A549 (cell line): ENCODE measurements at regions not wholly inside any gene's neighbourhood (a gene's known extent, or its start where the extent isn't known, plus 50 kb on each side); places are given as distances from the start of the nearest gene placed in this dataset.

Experiments
- ATAC-seq, 2 experiments: fragments of 200-7000 bp in 1 of 2; fragments of >200 bp in 1 of 2; cut with Nextera tagmentation in 1 of 2; cut with Tn5 transposase in 1 of 2; 3 replicates each; pipeline versions ENCODE4 v1.8.0 to v1.9.1; 2018 to 2020; ENCODE audit warnings: mild to moderate bottlenecking in 1 of 2, moderate library complexity in 1 of 2
- CTCF ChIA-PET: fragments of 300-600 bp; sonication (Branson Sonifier 250); formaldehyde crosslinking; extraction: SDS; loops from one replicate; lab custom pipeline; 2021; ENCODE audit warnings: antibody characterized with exemption, inconsistent platforms; lab: Yijun Ruan, JAX
- POLR2A ChIA-PET: fragments of 350-600 bp; formaldehyde crosslinking; extraction: SDS; loops from one replicate; lab custom pipeline; 2021; ENCODE audit warnings: antibody characterized with exemption, inconsistent platforms; lab: Yijun Ruan, JAX
- DNase-seq, 2 experiments: peaks; one replicate each; pipeline versions ENCODE4 v3.0.0 to v3.0.0-alpha.2; 2011 to 2016; ENCODE audit warnings: low read depth in 1 of 2, low spot score in 1 of 2
- FAIRE-seq: peaks from 2 replicates; lab custom pipeline; 2011; peaks lifted over from hg19 to GRCh38; lab: Jason Lieb, UNC
- H3K27ac ChIP-seq, 2 experiments: fragments of >200 bp; sonication (Bioruptor Twin); formaldehyde crosslinking; 3 replicates each; pipeline ENCODE4 v1.5.1; 2016 to 2017
- H3K4me1 ChIP-seq: fragments of >200 bp; sonication (Bioruptor Twin); formaldehyde crosslinking; 3 replicates; pipeline ENCODE4 v1.6.1; 2016
- H3K4me2 ChIP-seq: fragments of >200 bp; sonication (Bioruptor Twin); formaldehyde crosslinking; 3 replicates; pipeline ENCODE4 v1.6.1; 2016
- H3K4me3 ChIP-seq: fragments of >200 bp; sonication (Bioruptor Twin); formaldehyde crosslinking; 3 replicates; pipeline ENCODE4 v1.5.1; 2016
- H3K9me3 ChIP-seq: fragments of >200 bp; sonication (Bioruptor Twin); formaldehyde crosslinking; 3 replicates; pipeline ENCODE4 v1.6.1; 2016
- BCL3 ChIP-seq: fragments of >200 bp; sonication (Bioruptor Twin); formaldehyde crosslinking; IDR thresholded peaks from 3 replicates; pipeline ENCODE4 v1.6.1; 2016
- BHLHE40 ChIP-seq: IDR thresholded peaks from 2 replicates; pipeline ENCODE4 v1.6.1; 2012; ENCODE audit warnings: low read depth, low read length, inconsistent platforms
- CBX8 ChIP-seq: fragments of 200-600 bp; sonication (generic); IDR thresholded peaks from 2 replicates; pipeline ENCODE4 v1.6.1; 2016
- CHD4 ChIP-seq: fragments of 200-600 bp; sonication (generic); IDR thresholded peaks from 2 replicates; pipeline ENCODE4 v1.6.1; 2016; ENCODE audit warnings: antibody characterized with exemption, mild to moderate bottlenecking, borderline replicate concordance
- CTCF ChIP-seq: fragments of >200 bp; sonication (Bioruptor Twin); formaldehyde crosslinking; IDR thresholded peaks from 3 replicates; pipeline ENCODE4 v1.5.1; 2016
- E2F6 ChIP-seq: IDR thresholded peaks from 2 replicates; pipeline ENCODE4 v1.6.1; 2012; ENCODE audit warnings: low read depth, borderline replicate concordance
- ESRRA ChIP-seq: fragments of 150-350 bp; IDR thresholded peaks from 2 replicates; pipeline ENCODE4 v1.6.1; 2014; ENCODE audit warnings: mild to moderate bottlenecking, low read length, borderline replicate concordance
- GATA3 ChIP-seq: IDR thresholded peaks from 2 replicates; pipeline ENCODE4 v1.6.1; 2012; ENCODE audit warnings: borderline replicate concordance
- HEYL ChIP-seq: fragments of 250-450 bp; sonication (Bioruptor Pico); IDR thresholded peaks from 2 replicates; pipeline ENCODE4 v1.8.0; 2021; ENCODE audit warnings: mild to moderate bottlenecking, moderate library complexity
- HOXB5 ChIP-seq: fragments of 250-450 bp; sonication (Bioruptor Pico); IDR thresholded peaks from 2 replicates; pipeline ENCODE4 v1.5.0; 2020; ENCODE audit warnings: mild to moderate bottlenecking, moderate library complexity
- JUN ChIP-seq, 2 experiments: fragments of >200 bp; sonication (Bioruptor Twin); formaldehyde crosslinking; IDR thresholded peaks; 2 replicates in 1 of 2; 3 replicates in 1 of 2; pipeline ENCODE4 v1.6.1; 2016 to 2017
- JUNB ChIP-seq: fragments of >200 bp; sonication (Bioruptor Twin); formaldehyde crosslinking; IDR thresholded peaks from 2 replicates; pipeline ENCODE4 v1.6.1; 2016
- KDM1A ChIP-seq: fragments of 200-600 bp; sonication (generic); IDR thresholded peaks from 2 replicates; pipeline ENCODE4 v1.6.1; 2016; ENCODE audit warnings: low read depth, mild to moderate bottlenecking
- KDM5A ChIP-seq: fragments of 200-600 bp; sonication (generic); IDR thresholded peaks from 2 replicates; pipeline ENCODE4 v1.6.1; 2016; ENCODE audit warnings: antibody characterized with exemption, mild to moderate bottlenecking
- MAFK ChIP-seq: fragments of 450-650 bp; IDR thresholded peaks from 2 replicates; pipeline ENCODE4 v1.6.1; 2014; ENCODE audit not compliant: partially characterized antibody
- MAX ChIP-seq: IDR thresholded peaks from 2 replicates; pipeline ENCODE4 v1.6.1; 2012
- MYC ChIP-seq: IDR thresholded peaks from 2 replicates; pipeline ENCODE4 v1.6.1; 2012; ENCODE audit warnings: mild to moderate bottlenecking, inconsistent platforms, low read length, improper control_type of control experiment, borderline replicate concordance
- PHF8 ChIP-seq: fragments of 200-600 bp; sonication (generic); IDR thresholded peaks from 2 replicates; pipeline ENCODE4 v1.6.1; 2016; ENCODE audit warnings: low read depth, mild to moderate bottlenecking, antibody characterized with exemption, moderate library complexity, borderline replicate concordance
- POLR2A ChIP-seq: IDR thresholded peaks from 2 replicates; pipeline ENCODE4 v1.6.1; 2012; ENCODE audit warnings: mild to moderate bottlenecking, low read length
- POLR2AphosphoS2 ChIP-seq: conservative IDR thresholded peaks from 2 replicates; pipeline ENCODE4 v1.6.1; 2012; ENCODE audit warnings: low read length, improper control_type of control experiment, inconsistent platforms
- RCOR1 ChIP-seq: fragments of 150-350 bp; IDR thresholded peaks from 2 replicates; pipeline ENCODE4 v1.6.1; 2014; ENCODE audit warnings: antibody characterized with exemption, low read length, low read depth
- REST ChIP-seq: fragments of 200-600 bp; sonication (generic); IDR thresholded peaks from 2 replicates; pipeline ENCODE4 v1.6.1; 2016; ENCODE audit warnings: antibody characterized with exemption, mild to moderate bottlenecking, moderate library complexity
- RFX5 ChIP-seq: fragments of 450-650 bp; IDR thresholded peaks from 2 replicates; pipeline ENCODE4 v1.7.1; 2014; ENCODE audit warnings: antibody characterized with exemption, mild to moderate bottlenecking, moderate library complexity
- SMC3 ChIP-seq: fragments of >200 bp; sonication (Bioruptor Twin); formaldehyde crosslinking; IDR thresholded peaks from 3 replicates; pipeline ENCODE4 v1.6.1; 2018; ENCODE audit warnings: inconsistent platforms
- TP53 ChIP-seq: fragments of 250-450 bp; sonication (Bioruptor Pico); IDR thresholded peaks from 2 replicates; pipeline ENCODE4 v1.5.0; 2021; ENCODE audit warnings: mild to moderate bottlenecking, moderate library complexity
- USF2 ChIP-seq: fragments of 450-650 bp; IDR thresholded peaks from 2 replicates; pipeline ENCODE4 v1.6.1; 2014; ENCODE audit warnings: antibody characterized with exemption
- ZC3H11A ChIP-seq: fragments of 450-650 bp; IDR thresholded peaks from 2 replicates; pipeline ENCODE4 v1.6.1; 2014; ENCODE audit warnings: antibody characterized with exemption, mild to moderate bottlenecking
- ZFP36 ChIP-seq: fragments of 450-650 bp; IDR thresholded peaks from 2 replicates; pipeline ENCODE4 v1.6.1; 2014; ENCODE audit warnings: borderline replicate concordance; ENCODE audit not compliant: partially characterized antibody
- ZSCAN20 ChIP-seq: fragments of 250-450 bp; sonication (Bioruptor Pico); IDR thresholded peaks from 2 replicates; pipeline ENCODE4 v1.8.0; 2022; ENCODE audit warnings: mild to moderate bottlenecking, moderate library complexity
- WGBS: methylation state at CpG from one replicate; pipeline ENCODE4 v1.1.6; 2017; ENCODE audit errors: missing lambda C conversion rate; 5-methylcytosine and 5-hydroxymethylcytosine counted together

GRCh38 chr3:95168526-95168925 is 1105.7 kb downstream of the NSUN3 start:
- H3K27ac ChIP-seq, result no peak overlapping the region
- no peaks in the 10 kb centered on the region for H3K9me3 ChIP-seq
- CTCF ChIA-PET, result no interaction called here
- FAIRE-seq, result no peak
- no peak for DNase-seq
- WGBS, result 50% methylated on average over 7 of the region's 7 CpGs
- TF ChIP-seq POLR2A (no peak), CBX8 (no peak), MYC (no peak), KDM1A (no peak), CHD4 (no peak), RCOR1 (no peak), USF2 (no peak), ZC3H11A (no peak), ZFP36 (no peak), PHF8 (no peak), KDM5A (no peak)
- POLR2A ChIA-PET, result no interaction called here
- H3K4me3 ChIP-seq, result no peak overlapping the region
- no peak for ATAC-seq
- H3K4me1 ChIP-seq, result no peaks in the 10 kb centered on the region
- H3K4me2 ChIP-seq, result no peak overlapping the region

GRCh38 chr3:95172164-95172943 is 1109.5 kb downstream of the NSUN3 start:
- H3K4me3 ChIP-seq, result no peak overlapping the region
- H3K4me2 ChIP-seq, result no peak overlapping the region
- ATAC-seq (no peak), FAIRE-seq (no peak), DNase-seq (no peak)
- POLR2A ChIA-PET, result no interaction called here
- CTCF ChIA-PET, result no interaction called here
- H3K4me1 ChIP-seq, result no peaks in the 10 kb centered on the region
- 56% methylated on average over 3 of the region's 3 CpGs for WGBS
- H3K9me3 ChIP-seq, result no peaks in the 10 kb centered on the region
- no peak overlapping the region for H3K27ac ChIP-seq
- no peak for TF ChIP-seq SMC3
- TF ChIP-seq HOXB5 (CRISPR knock-in tag), result no peak
- TF ChIP-seq JUNB, result no peak
- no peak for TF ChIP-seq REST
- TF ChIP-seq CTCF, result no peak
- TF ChIP-seq JUN (IDR thresholded peaks at IDR 0.05), result no peak
- TF ChIP-seq ZSCAN20 (CRISPR knock-in tag), result no peak
- TF ChIP-seq HEYL (CRISPR knock-in tag), result no peak
- no peak for TF ChIP-seq BCL3
- no peak for TF ChIP-seq POLR2AphosphoS2
- no peak for TF ChIP-seq RFX5
- no peak for TF ChIP-seq MAFK
- no peak for TF ChIP-seq ESRRA
- TF ChIP-seq E2F6, result no peak
- TF ChIP-seq GATA3, result no peak
- no peak for TF ChIP-seq TP53
- TF ChIP-seq KDM5A, result no peak
- TF ChIP-seq MAX, result no peak
- no peak for TF ChIP-seq BHLHE40
- TF ChIP-seq, all 56 proteins: peak for 0
